ENCODE measurements at regions not wholly inside any gene's neighbourhood (a gene's known extent, or its start where the extent isn't known, plus 50 kb on each side); places are given as distances from the start of the nearest gene placed in this dataset.

GRCh38 chr6:18629571-18629970 lies 242.4 kb downstream of the RNF144B start:
- H3K36me3 Mint-ChIP-seq (ENCODE audit: insufficient read depth, unreplicated experiment), result no peaks in the 10 kb centered on the region
- no peak overlapping the region for H3K4me3 Mint-ChIP-seq (ENCODE audit: unreplicated experiment)
- no peak for TF ChIP-seq CTCF (IDR thresholded peaks at IDR 0.05; ENCODE audit: unreplicated experiment)
- H3K4me1 Mint-ChIP-seq (ENCODE audit: insufficient read depth, unreplicated experiment), result peaks cover 10% of the 10 kb centered on the region
- H3K9me3 Mint-ChIP-seq (ENCODE audit: unreplicated experiment), result no peaks in the 10 kb centered on the region
- ChIA-PET POLR2A (no interaction called here), CTCF (interaction anchor here (0.6 kb wide), 1 partner anchor 1175 kb away, joined by 3 read pairs; no protein-coding TSS in a partner anchor)
- no peak overlapping the region for H3K27ac Mint-ChIP-seq (ENCODE audit: low read depth, unreplicated experiment)
- H3K27me3 Mint-ChIP-seq (ENCODE audit: insufficient read depth, unreplicated experiment), result peaks cover 39% of the 10 kb centered on the region
- intact Hi-C loops (cut with micrococcal nuclease), result no loop called here
- no peak for DNase-seq (ENCODE audit: unreplicated experiment)
- no TSS peak for BruUV-seq (replicated peaks)

- H3K27me3 Mint-ChIP-seq (ENCODE audit: insufficient read depth, unreplicated experiment), result peaks cover 37% of the 10 kb centered on the region
- ChIA-PET CTCF (interaction anchor here (0.5 to 0.7 kb wide), 3 partner anchors 10 to 1618 kb away, joined by 3 read pairs; no protein-coding TSS in a partner anchor), POLR2A (interaction anchor here (0.6 kb wide), 1 partner anchor 9 kb away, joined by 3 read pairs; no protein-coding TSS in a partner anchor)
- H3K4me1 Mint-ChIP-seq (ENCODE audit: insufficient read depth, unreplicated experiment), result peaks cover 10% of the 10 kb centered on the region
- DNase-seq (ENCODE audit: unreplicated experiment), result peak; percentile 61
- no peak overlapping the region for H3K4me3 Mint-ChIP-seq (ENCODE audit: unreplicated experiment)
- TF ChIP-seq CTCF (IDR thresholded peaks at IDR 0.05; ENCODE audit: unreplicated experiment), result no peak
- H3K9me3 Mint-ChIP-seq (ENCODE audit: unreplicated experiment), result no peaks in the 10 kb centered on the region
- no peaks in the 10 kb centered on the region for H3K36me3 Mint-ChIP-seq (ENCODE audit: insufficient read depth, unreplicated experiment)
- no TSS peak for BruUV-seq (replicated peaks)
- no peak overlapping the region for H3K27ac Mint-ChIP-seq (ENCODE audit: low read depth, unreplicated experiment)
- intact Hi-C loops (cut with micrococcal nuclease), result no loop called here
Observed at GRCh38 chr6:18632670-18633410, 245.7 kb downstream of the RNF144B start.

- no peaks in the 10 kb centered on the region for H3K9me3 Mint-ChIP-seq (ENCODE audit: unreplicated experiment)
Observed at GRCh38 chr6:18634912-18635311, 247.8 kb downstream of the RNF144B start.

More at GRCh38 chr6:18634912-18635311, 247.8 kb downstream of the RNF144B start:
- POLR2A ChIA-PET, result interaction anchor here (0.7 kb wide), 1 partner anchor 9 kb away, joined by 3 read pairs; no protein-coding TSS in a partner anchor
- no peak for DNase-seq (ENCODE audit: unreplicated experiment)
- H3K4me1 Mint-ChIP-seq (ENCODE audit: insufficient read depth, unreplicated experiment), result peaks cover 10% of the 10 kb centered on the region
- H3K4me3 Mint-ChIP-seq (ENCODE audit: unreplicated experiment), result no peak overlapping the region
- TF ChIP-seq CTCF (IDR thresholded peaks at IDR 0.05; ENCODE audit: unreplicated experiment), result no peak
- no peaks in the 10 kb centered on the region for H3K36me3 Mint-ChIP-seq (ENCODE audit: insufficient read depth, unreplicated experiment)
- BruUV-seq (replicated peaks), result no TSS peak
- no peak overlapping the region for H3K27ac Mint-ChIP-seq (ENCODE audit: low read depth, unreplicated experiment)
- intact Hi-C loops (cut with micrococcal nuclease), result no loop called here
- CTCF ChIA-PET, result interaction anchor here (0.8 to 1.2 kb wide), 2 partner anchors 8 to 10 kb away, joined by 3 read pairs; no protein-coding TSS in a partner anchor
- peaks cover 53% of the 10 kb centered on the region for H3K27me3 Mint-ChIP-seq (ENCODE audit: insufficient read depth, unreplicated experiment)

Measured in MCF 10A (cell line).